IPS DF 4.7 (cell line): ENCODE measurements at regions not wholly inside any gene's neighbourhood (a gene's known extent, or its start where the extent isn't known, plus 50 kb on each side); places are given as distances from the start of the nearest gene placed in this dataset.

Experiments used
- DNase-seq: peaks from one replicate; pipeline ENCODE4 v3.0.0-alpha.2; 2013; ENCODE audit warnings: low spot score; ENCODE audit errors: extremely low read depth

DNA sequence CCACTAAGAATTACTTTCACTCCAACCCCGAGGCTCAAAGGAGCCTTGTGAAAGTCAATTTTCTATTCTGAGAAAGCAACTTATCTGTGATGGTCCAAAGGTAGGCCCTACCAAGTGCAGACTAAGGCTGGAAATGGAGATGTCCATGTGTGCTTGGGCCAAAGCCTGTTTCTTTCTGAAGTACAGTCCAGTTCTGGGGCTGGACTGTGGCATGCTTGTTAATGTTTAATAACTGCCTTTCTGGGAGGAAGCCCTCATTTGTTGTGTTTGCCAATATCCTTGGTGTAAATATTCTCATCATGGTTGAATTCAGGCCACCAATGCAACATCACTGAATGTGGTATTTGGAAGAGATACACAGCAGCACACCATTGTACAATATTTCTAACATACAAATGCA, 182.3 kb upstream of the BCL6 start:
- DNase-seq, result no peak

DNA sequence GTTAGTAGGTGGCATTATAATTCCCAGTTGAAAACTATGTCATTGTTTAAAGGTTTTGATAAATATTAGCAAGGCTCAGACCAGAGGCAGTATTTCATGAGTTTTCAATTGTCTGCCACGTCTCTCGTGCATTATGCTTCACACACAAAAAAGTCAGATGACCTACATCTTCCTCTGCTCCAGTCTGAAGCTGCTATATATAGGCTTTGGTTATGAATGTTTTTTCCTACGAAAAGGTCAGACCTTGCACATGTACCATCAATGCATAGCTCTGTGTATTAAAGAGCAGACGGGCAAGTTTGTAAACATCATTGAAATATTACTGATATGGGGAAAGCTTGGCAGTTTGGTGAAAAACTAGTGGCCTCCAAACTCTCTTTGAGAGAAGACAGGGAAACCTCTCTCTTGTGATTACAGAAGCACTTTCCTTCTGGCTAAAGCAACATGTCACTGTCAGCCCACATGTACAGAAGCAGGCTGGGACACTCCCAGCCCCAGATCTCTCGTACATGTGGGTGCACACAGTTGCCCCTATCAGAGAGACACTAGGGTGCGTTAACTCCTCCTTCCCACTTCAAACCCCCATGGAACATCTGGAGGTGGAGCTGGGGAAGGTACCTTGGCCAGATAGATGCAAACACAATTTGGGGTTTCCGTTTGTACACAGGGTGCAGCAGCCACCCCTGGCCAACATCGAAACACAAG, 184.0 kb upstream of the BCL6 start:
- no peak for DNase-seq

DNA sequence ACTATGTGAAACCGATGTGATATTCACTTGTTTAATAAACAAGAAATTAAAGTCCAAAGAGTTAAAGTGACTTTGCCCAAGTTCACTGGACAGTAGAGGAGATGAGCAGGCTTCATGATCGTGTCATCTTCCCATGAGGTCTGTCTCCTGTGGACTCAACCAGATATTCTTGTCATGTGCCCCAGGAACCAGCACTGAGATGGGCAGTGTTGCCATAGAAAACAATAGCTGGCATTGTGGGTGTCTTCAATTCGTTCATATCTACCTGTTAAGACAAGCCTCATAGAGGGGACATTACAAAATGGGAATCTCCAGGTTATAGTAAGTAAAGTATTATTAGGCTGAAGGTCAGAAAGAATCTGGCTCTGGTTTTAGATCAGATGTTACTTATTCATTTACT, 184.8 kb upstream of the BCL6 start:
- DNase-seq, result no peak

DNA sequence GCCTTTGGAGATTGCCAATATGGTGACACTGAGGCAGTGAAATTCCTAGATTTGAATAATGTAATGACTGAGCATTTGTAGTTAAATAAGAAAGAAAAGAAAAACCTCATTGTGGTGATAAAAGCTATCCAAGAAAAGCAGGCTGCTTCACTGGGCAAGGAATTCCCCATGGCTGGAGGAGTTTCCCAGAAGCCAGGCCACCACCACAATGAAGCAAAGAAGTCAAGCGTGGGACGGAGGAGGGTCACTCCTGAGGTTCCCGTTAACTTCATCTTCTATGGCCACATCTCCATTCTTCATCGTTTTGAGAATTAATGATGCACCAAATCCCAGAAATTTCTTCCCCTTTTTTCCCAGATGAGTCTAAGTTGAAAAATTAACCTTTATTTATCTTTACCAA, 185.8 kb upstream of the BCL6 start:
- no peak for DNase-seq

DNA sequence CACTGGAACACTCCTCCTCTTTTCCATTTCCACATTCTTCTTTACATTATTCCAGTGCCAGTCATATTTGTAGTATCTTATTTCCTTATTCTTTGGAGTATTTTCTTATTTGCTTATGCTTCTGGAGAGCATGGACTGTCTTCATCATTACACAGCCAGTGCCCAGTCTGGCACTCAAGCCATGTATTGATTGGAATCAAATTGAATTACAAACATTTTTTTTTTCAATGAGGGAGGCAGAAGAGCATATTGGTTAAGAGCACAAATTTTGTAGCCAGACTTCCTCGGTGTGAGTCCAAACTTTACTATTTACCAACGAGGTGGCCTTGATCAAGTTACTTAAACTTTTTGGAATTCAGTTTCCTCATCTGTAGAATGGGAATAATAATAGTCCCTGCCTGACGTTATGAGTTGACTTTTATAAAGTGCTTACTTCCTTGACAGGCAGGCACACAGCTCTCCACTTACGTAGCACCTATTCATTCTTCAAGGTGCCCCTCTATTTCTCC, 186.6 kb upstream of the BCL6 start:
- DNase-seq, result no peak

DNA sequence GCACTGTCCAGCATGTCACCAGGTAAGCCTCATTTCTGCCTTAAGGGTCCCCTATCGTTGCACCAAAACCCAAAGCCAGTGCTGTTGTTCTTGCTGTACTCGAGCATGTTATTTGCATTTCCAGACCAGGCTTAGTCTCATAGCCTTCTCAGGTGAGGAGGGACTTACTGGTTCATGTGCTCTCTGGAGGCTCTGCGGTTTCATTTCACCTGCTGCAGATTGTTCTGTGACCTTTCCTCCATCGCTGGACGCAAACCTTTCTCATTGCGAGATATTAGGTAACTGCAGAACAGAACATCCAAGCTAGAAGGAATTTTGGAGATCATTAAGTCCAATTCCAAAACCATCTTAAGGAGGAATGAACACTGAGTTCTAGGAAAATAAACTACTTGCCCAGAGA, 187.3 kb upstream of the BCL6 start:
- DNase-seq, result no peak

DNA sequence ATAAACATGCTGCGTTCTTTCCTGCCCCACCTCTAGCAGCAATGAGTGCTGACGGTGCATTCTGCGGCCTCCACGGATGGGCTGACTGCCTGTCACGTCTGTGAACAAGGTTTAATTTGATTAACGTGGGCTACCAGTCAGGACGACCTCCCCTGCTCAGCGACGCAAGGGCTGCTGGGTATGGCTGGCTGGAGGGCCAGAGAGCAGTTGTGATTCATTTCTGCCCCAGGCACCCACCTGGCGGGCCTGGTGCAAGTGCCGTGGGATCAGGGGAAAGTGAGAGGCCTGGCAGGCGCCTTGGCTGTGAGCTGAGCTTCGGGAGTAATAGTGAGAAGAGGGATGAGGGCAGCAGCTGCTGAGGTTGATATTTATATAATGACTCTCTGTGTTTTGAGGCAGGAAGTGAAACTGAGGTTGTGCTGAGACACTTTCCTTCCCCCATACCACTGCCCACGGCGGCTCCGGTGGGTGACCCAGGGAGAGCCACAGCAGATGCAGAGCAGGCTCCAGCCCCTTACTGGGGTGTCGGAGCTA, 190.4 kb upstream of the BCL6 start:
- DNase-seq, result no peak

DNA sequence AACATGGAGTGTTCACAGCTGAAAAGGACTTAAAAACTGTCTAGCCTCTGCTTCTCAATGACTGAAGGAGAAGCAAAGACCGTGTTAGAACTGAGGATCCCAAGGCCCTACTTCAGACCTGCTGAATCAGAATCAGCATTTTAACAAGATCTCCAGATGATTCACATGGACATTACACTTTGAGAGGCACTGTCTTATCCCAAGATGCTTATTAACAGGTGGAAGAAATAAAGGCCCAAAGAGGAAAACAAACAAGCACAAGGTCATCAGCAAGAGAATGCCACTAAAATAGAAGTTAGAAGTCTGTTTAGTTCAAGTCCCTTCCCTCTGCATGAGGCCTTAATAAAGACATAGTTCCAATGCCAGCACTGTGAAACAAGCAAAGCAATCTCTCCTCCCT, 191.4 kb upstream of the BCL6 start:
- DNase-seq, result no peak

DNA sequence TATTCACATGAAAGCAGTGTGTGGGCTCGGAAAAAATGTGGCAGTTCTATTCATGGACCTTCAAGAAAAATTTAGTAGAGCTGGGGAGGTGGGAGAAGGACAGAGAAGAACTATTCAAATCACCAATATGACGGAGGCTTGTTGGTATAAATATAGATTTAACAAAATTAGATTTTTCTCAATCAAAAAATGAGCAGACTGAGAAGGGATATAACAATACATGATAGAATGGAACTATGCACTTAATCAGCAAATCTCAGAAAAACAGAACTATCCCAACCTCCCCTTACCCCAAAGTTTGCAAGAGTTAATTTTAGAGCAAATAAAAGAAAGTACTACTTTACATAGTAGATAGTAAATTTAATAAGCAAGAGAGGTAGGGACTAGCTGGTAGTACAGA, 194.6 kb upstream of the BCL6 start:
- no peak for DNase-seq

DNA sequence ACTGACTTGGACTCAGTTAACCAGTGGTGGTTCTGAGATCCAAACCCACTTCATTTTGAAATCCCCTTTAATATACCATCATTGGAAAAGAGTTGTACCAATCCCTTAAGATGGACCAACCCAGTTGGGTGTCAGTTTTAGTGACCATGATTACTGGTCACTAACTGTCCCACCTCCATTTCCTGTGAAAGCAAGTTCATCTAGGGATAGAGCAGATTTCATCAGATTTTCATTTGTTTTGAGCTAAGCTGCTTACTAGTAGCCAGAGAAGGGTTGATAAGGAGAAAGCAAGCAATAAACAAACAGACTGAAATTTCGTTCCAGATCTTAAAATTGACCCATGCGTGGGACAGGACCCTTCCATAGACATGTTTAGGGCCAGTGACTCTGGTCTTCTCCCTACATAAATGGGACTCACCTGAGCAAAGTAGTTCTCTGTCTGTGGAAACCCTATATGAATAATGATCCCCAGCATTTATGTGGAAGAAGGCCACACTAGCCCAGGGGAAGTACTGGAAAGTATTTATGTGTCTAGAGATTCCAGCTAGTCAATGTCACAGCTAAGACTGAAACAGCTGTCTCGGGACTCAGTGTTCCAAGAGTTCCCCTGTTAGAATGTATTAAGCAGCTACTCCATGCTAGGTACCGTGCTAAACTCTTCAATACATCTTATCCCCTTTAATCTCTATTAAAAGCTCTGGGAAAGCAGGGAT, 196.0 kb upstream of the BCL6 start:
- DNase-seq, result no peak

DNA sequence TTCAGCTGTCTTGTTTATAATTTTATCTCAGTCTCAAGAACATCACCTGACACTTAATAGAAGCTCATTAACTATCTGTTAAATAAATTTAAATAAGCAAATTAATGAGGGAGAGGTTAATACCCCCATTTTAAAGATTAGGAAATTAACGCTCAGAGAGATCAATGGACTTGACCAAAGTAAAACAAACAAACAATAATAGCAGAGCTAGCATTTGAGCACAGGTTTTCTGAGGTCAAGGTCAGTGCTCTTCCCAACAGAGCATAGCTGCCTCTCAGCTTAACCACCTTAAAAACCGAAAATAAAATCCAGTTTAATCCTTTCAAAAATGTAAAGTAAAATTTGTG, 196.6 kb upstream of the BCL6 start:
- no peak for DNase-seq

DNA sequence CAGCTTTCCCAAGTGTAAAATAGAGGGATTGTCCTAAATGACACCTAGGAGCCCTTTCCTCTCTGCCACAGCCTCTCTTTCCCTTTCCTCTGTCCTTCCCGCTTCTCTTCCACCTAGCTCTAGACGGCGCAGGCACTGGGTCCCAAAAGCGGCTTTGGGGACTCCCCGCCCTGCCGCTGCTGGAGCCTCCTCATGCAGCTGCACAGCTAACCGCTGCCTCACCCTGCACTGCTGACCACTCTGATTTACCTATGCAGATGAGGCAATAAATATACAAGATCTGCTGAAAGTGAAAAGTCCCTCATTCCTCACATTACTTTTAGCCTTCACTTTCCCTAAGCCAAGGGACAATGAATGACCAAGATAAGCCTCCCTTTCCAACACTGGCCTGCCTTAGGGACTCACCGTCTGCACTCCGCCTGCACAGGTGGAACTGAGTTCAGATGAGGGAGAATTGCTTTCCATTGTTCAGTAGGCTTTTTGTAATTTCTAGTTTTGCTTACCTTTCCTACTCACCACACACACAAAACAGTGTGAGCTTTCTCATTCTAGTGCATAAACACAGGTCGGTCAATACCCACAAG, 197.5 kb upstream of the BCL6 start:
- DNase-seq, result no peak

DNA sequence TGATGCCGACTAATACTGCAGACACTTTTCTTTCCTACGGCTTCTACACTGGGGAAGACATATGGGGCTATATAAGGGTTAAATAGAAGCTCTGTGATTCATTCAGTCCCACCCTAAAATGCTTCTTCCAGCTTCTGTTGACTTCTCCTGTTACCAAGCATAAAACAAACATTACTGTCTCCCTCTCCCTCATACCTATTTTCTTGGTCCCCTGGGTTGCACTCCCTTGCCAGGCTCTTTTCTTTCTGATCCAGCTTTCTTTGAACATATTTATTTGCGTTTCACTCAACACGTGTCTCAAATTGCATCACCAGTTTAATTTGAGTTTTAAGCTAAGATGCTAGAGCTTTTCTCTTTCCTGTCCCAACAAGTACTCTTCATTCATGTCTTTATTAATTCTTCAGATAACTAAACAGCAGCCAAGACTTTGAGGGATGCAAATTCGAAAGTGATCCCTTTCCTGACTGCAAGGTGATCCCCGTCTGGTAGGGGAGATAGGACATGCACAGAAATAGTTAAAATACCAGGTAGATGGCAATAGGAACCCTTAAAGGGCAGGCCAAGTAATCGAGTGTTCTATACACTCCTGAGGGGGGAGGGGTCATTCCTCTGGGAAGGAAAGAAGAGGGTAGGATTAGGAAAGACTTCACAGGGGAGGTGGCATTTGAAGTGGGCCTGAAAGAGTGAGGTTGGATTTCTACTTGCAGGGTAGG, 198.6 kb upstream of the BCL6 start:
- DNase-seq, result no peak

DNA sequence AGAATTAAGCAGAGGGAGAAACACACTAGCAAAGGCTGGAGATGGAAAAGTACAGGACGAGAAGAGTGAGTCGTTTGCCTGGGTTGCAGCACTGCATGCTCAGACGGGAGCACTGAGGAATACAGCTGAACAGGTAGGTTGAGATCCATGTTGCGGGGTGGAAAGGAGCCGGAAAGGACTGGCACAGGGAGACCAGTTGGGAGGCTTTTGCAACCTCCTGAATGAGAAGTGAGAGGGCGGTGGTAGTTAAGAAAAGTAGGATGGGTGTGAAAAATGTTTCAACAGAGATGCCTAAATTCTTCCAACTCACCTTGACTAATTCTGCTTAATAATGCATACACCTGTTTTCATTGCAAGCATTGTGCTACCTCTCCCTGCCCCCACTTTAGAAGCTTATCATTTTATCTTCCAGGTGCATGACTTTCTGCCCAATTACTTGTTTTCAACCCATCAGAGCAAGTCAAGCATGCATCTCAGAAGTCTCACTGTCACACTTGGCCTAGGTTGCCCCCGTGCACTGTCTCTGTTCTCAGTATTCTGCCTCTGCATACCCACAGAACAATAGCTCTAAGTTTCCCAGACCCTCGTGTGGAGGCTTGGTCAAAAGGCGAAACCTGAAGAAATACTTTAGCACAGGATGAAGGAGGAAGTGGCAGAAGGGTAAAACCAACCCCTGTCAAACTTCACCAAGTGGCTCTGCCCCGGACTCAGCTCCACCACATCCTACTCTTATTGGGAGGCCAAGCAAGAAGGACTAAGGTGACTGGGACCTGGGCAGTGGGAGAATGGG, 199.3 kb upstream of the BCL6 start:
- DNase-seq, result no peak

DNA sequence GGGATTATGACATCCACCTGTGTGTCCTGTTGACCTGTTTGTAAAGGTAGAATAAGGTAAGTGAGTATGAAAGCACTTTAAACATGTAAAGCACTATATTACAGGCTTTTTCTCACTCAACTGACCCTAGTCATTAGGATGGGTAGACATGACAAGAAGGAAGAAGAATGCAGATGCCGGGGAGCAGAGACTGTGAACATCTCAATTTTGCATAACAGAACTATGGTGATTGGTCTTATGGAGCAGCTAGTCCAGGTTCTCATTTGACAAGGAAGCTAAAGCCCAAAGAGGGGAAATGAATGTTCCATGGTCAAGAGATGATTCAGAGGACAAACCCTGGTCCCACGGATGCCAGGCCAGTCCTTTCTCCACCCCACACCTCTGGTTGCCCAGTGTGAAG, 200.1 kb upstream of the BCL6 start:
- DNase-seq, result no peak

DNA sequence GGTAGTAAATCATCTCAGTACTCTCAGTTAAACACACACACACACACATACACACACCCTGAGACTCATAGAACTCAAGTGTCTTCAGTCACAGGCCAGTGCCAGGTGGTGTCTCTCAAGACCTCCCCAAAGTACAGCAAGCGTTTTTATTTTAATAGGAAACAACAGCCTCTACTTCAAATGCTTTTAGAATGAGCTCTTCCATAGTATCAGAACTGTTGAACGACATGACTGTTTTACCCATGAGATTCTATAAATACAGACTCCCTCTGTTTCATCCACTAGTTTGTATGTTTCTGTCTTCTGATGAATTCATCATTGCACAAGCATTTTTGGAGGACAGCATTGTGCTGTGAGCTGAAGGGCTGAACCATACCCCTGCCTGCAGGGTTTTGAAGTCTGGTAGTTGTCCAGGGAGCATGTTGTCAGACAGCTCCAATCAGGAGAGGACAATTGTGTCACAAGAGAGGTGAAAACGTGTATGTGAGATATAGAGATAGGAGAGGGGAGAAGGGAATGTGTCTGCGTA, 201.0 kb upstream of the BCL6 start:
- DNase-seq, result no peak

DNA sequence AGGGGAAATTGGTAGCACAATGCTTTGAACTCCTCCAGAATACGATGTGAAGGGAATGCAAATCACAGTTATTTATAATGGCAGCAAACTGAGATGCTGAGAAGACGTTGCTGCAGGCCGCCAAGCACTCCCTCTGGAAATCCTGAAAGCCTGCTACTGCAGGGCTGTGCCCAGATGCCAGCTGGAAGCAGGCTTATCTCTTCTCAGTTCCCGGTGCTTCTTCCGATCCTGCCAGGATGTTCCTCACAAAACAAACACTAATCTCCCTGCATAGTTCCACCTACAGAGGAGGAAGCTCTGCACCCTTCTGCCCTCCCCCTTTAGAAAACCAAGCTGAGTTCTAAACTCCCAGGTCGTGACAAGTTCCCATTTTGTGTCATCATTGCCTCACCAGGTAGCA, 201.7 kb upstream of the BCL6 start:
- DNase-seq, result no peak

DNA sequence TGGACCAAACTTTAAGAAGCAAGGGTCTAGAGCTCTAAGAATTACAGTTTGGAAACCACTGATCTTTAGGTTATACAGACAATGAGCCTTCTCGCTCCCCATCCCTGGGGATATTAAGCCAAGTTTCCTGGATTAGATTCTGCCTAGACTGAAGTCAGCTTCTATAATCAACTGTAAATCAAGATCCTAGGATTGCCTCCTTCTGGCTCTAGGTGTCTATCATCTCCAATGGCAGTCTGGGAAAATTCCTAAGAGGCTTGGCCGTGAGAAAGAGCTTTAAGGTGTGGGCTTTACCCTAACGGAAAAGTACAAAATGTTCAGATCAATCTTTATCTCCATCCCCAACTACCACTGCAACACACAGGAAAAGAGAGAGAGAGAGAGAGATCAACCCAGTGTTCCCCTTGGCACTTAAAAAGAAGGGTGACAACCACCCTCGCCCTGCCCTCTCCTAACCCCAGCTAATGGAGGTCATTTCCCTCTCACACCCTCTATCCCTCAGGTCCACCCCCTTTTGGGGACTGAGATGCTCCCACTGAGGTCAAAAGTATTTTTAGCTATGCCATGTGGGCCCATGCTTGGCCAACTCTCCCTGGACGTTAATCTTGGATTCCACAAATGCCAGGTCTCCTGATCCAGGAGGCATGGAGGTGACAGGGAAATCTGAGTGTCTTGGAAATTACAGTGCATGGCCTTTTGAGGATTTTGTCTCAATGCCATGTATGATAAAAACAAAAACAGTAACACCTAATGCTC, 202.8 kb upstream of the BCL6 start:
- DNase-seq, result no peak

DNA sequence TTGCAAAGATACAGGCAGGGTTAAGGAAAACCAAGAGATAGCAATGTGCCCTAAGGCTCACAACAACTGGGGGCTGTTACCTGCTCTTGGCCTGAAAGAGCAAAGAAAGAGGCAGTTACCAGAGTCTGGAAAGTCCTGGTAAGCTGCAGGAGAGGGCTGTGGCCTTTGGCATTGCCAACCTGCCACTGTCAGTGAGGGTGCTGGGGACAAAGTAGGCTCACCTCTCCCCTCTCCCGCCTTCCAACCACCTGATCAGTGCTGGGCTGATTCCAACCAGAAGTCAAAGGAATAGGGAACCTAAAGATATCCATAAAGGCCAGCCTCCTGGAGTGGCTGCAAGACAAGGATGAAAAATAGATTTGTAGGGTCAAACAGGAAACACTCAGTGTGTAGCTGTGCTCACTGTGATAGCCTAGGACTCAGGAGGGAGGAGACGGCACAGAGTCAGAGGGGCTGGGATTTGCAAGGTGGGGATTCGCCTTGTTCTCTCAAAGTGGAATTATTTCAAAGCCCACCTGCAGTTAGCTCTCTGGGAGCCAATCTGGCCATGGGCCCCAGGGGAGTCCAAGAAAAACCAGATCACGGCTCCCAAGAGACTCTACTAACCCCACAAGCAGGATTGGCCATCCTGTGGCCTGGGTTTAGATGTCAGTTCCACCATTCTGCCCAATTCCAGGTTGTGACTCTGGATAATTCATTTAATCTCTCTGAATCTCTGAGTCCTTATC, 204.0 kb upstream of the BCL6 start:
- no peak for DNase-seq

DNA sequence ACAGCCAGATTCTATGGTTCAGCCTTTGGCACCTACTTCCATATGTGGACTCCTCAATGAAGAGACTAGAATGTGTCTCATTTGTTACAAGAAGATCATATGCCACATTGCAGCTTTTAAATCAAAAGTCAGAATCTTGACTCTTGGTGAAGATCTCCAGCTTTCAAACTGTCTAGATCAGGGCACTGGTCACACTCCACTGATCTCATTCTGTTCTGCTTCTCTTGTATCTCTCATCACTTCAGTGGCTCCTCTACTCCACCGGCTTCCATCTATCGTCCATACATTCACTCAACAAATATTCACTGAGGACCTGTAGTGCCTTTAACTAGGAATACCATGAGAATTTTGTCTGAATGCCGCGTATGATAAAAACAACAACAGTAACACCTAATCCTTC, 203.3 kb upstream of the LPP start:
- no peak for DNase-seq
